Activated CD8-positive, alpha-beta memory T cell treated with anti-CD3 and anti-CD28 coated beads for 48 hours (primary cell): ENCODE measurements at regions not wholly inside any gene's neighbourhood (a gene's known extent, or its start where the extent isn't known, plus 50 kb on each side); places are given as distances from the start of the nearest gene placed in this dataset.

ENCODE experiments used
- DNase-seq, 3 experiments: peaks; one replicate each; pipeline ENCODE4 v3.0.0-alpha.2; 2020; ENCODE audit warnings: low read depth in 2 of 3, low spot score in 2 of 3

GRCh38 chr16:13545271-13545670 is 374.7 kb upstream of the ERCC4 start:
- no peak for DNase-seq

- DNase-seq = no peak
Observed at GRCh38 chr16:13550254-13550653, 369.7 kb upstream of the ERCC4 start.

GRCh38 chr16:13552062-13552959 is 367.6 kb upstream of the ERCC4 start:
- DNase-seq = no peak

- no peak for DNase-seq
Observed at GRCh38 chr16:13552960-13553257, 367.0 kb upstream of the ERCC4 start.

GRCh38 chr16:13553453-13553985 is 366.4 kb upstream of the ERCC4 start:
- no peak for DNase-seq

GRCh38 chr16:13554005-13554404 is 365.9 kb upstream of the ERCC4 start:
- no peak for DNase-seq

GRCh38 chr16:13554643-13555042 is 365.3 kb upstream of the ERCC4 start:
- DNase-seq = no peak

- DNase-seq = no peak
Observed at GRCh38 chr16:13557418-13557817, 362.5 kb upstream of the ERCC4 start.

GRCh38 chr16:13558752-13559151 is 361.2 kb upstream of the ERCC4 start:
- DNase-seq = no peak

- DNase-seq = no peak
Observed at GRCh38 chr16:13559624-13560023, 360.3 kb upstream of the ERCC4 start.

- DNase-seq = no peak
Observed at GRCh38 chr16:13560151-13560550, 359.8 kb upstream of the ERCC4 start.

- no peak for DNase-seq
Observed at GRCh38 chr16:13561291-13562070, 358.5 kb upstream of the ERCC4 start.

- DNase-seq = no peak
Observed at GRCh38 chr16:13568803-13569202, 351.2 kb upstream of the ERCC4 start.

- no peak for DNase-seq
Observed at GRCh38 chr16:13569986-13570385, 350.0 kb upstream of the ERCC4 start.

- DNase-seq = no peak
Observed at GRCh38 chr16:13571036-13571435, 348.9 kb upstream of the ERCC4 start.

- DNase-seq = no peak
Observed at GRCh38 chr16:13573903-13574302, 346.1 kb upstream of the ERCC4 start.

GRCh38 chr16:13586051-13586450 is 333.9 kb upstream of the ERCC4 start:
- DNase-seq = no peak

GRCh38 chr16:13587181-13587580 is 332.8 kb upstream of the ERCC4 start:
- no peak for DNase-seq

GRCh38 chr16:13594823-13595222 is 325.1 kb upstream of the ERCC4 start:
- DNase-seq = no peak

- no peak for DNase-seq
Observed at GRCh38 chr16:13606804-13607203, 313.1 kb upstream of the ERCC4 start.

- DNase-seq = no peak
Observed at GRCh38 chr16:13607289-13607688, 312.7 kb upstream of the ERCC4 start.

- no peak for DNase-seq
Observed at GRCh38 chr16:13611596-13611995, 308.4 kb upstream of the ERCC4 start.
